ENCODE measurements at regions not wholly inside any gene's neighbourhood (a gene's known extent, or its start where the extent isn't known, plus 50 kb on each side); places are given as distances from the start of the nearest gene placed in this dataset.

- TF ChIP-seq, protein P1, sequence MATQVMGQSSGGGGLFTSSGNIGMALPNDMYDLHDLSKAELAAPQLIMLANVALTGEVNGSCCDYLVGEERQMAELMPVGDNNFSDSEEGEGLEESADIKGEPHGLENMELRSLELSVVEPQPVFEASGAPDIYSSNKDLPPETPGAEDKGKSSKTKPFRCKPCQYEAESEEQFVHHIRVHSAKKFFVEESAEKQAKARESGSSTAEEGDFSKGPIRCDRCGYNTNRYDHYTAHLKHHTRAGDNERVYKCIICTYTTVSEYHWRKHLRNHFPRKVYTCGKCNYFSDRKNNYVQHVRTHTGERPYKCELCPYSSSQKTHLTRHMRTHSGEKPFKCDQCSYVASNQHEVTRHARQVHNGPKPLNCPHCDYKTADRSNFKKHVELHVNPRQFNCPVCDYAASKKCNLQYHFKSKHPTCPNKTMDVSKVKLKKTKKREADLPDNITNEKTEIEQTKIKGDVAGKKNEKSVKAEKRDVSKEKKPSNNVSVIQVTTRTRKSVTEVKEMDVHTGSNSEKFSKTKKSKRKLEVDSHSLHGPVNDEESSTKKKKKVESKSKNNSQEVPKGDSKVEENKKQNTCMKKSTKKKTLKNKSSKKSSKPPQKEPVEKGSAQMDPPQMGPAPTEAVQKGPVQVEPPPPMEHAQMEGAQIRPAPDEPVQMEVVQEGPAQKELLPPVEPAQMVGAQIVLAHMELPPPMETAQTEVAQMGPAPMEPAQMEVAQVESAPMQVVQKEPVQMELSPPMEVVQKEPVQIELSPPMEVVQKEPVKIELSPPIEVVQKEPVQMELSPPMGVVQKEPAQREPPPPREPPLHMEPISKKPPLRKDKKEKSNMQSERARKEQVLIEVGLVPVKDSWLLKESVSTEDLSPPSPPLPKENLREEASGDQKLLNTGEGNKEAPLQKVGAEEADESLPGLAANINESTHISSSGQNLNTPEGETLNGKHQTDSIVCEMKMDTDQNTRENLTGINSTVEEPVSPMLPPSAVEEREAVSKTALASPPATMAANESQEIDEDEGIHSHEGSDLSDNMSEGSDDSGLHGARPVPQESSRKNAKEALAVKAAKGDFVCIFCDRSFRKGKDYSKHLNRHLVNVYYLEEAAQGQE (IDR thresholded peaks at IDR 0.05; ENCODE audit: insufficient replicate concordance, low read depth), result no peak
- H3K27me3 ChIP-seq (ENCODE audit: insufficient read depth, poor library complexity, severe bottlenecking), result no peaks in the 10 kb centered on the region
- no peak overlapping the region for H3K27ac ChIP-seq (replicated peaks)
- no peak overlapping the region for H3K4me3 ChIP-seq (replicated peaks; ENCODE audit: insufficient read depth, low read length)
- no peak for DNase-seq (ENCODE audit: low read depth in 1 of 2, low spot score in 1 of 2)
Observed at GRCh38 chr14:44657203-44657602, 150.1 kb upstream of the FSCB start.

DNA sequence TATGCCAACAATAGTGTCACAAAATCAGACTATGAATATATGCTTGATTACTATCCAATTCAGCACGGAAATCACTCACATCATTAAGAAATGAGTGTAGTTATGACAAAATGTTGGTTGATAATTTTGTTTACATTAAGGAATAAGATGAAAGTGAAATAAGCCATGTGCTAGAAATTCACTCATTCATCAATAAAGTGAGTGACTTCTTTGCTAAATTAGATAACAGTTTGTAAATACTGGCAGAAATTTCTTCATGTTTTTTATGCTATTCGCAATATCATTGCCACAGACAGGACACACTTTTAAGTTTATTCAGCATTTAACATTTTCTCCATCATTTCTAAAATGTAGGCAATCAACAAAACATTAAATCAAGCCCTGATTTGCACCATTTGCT is 147.5 kb upstream of the FSCB start:
- Histone ChIP-seq H3K27me3 (ENCODE audit: insufficient read depth, poor library complexity, severe bottlenecking) (no peaks in the 10 kb centered on the region), H3K27ac (replicated peaks) (no peak overlapping the region), H3K4me3 (replicated peaks; ENCODE audit: insufficient read depth, low read length) (no peak overlapping the region)
- no peak for DNase-seq (ENCODE audit: low read depth in 1 of 2, low spot score in 1 of 2)
- TF ChIP-seq, protein P1 (IDR thresholded peaks at IDR 0.05; ENCODE audit: insufficient replicate concordance, low read depth), result no peak
- TF ChIP-seq CTCF (IDR thresholded peaks at IDR 0.05; ENCODE audit: insufficient read depth, low read length) (no peak), POLR2AphosphoS5 (IDR thresholded peaks at IDR 0.05; ENCODE audit: low read depth) (no peak), SPI1 (IDR thresholded peaks at IDR 0.05; ENCODE audit: borderline replicate concordance, low read depth) (no peak), GABPA (IDR thresholded peaks at IDR 0.05; ENCODE audit: low read depth) (no peak)

- TF ChIP-seq POLR2AphosphoS5 (IDR thresholded peaks at IDR 0.05; ENCODE audit: low read depth) (no peak), SPI1 (IDR thresholded peaks at IDR 0.05; ENCODE audit: borderline replicate concordance, low read depth) (no peak), GABPA (IDR thresholded peaks at IDR 0.05; ENCODE audit: low read depth) (no peak), CTCF (IDR thresholded peaks at IDR 0.05; ENCODE audit: insufficient read depth, low read length) (no peak)
- TF ChIP-seq, protein P1 (IDR thresholded peaks at IDR 0.05; ENCODE audit: insufficient replicate concordance, low read depth), result no peak
- no peak overlapping the region for H3K4me3 ChIP-seq (replicated peaks; ENCODE audit: insufficient read depth, low read length)
- no peak overlapping the region for H3K27ac ChIP-seq (replicated peaks)
- H3K27me3 ChIP-seq (ENCODE audit: insufficient read depth, poor library complexity, severe bottlenecking), result no peaks in the 10 kb centered on the region
- no peak for DNase-seq (ENCODE audit: low read depth in 1 of 2, low spot score in 1 of 2)
Observed at GRCh38 chr14:44653641-44654040, 146.6 kb upstream of the FSCB start.

GRCh38 chr14:44652640-44653039 is 145.6 kb upstream of the FSCB start:
- TF ChIP-seq GABPA (IDR thresholded peaks at IDR 0.05; ENCODE audit: low read depth), result no peak
- no peak for TF ChIP-seq SPI1 (IDR thresholded peaks at IDR 0.05; ENCODE audit: borderline replicate concordance, low read depth)
- no peak for TF ChIP-seq CTCF (IDR thresholded peaks at IDR 0.05; ENCODE audit: insufficient read depth, low read length)
- no peak for TF ChIP-seq POLR2AphosphoS5 (IDR thresholded peaks at IDR 0.05; ENCODE audit: low read depth)
- TF ChIP-seq, protein P1 (IDR thresholded peaks at IDR 0.05; ENCODE audit: insufficient replicate concordance, low read depth), result no peak

More at GRCh38 chr14:44652640-44653039, 145.6 kb upstream of the FSCB start:
- Histone ChIP-seq H3K4me3 (replicated peaks; ENCODE audit: insufficient read depth, low read length) (no peak overlapping the region), H3K27me3 (ENCODE audit: insufficient read depth, poor library complexity, severe bottlenecking) (no peaks in the 10 kb centered on the region), H3K27ac (replicated peaks) (no peak overlapping the region)
- no peak for DNase-seq (ENCODE audit: low read depth in 1 of 2, low spot score in 1 of 2)

All from HL-60 (cell line).